Adipocyte (in vitro differentiated cells): ENCODE measurements at regions not wholly inside any gene's neighbourhood (a gene's known extent, or its start where the extent isn't known, plus 50 kb on each side); places are given as distances from the start of the nearest gene placed in this dataset.
A peak's percentile ranks its signal among the peaks of the same experiment; 100 is the strongest.

Source experiments
- DNase-seq: peaks from one replicate; pipeline ENCODE4 v3.0.0-alpha.2; 2015; ENCODE audit warnings: low read depth
- H3K27me3 ChIP-seq: replicated peaks from 2 replicates; pipeline ENCODE4 v1.7.0; 2013; ENCODE audit warnings: mild to moderate bottlenecking, low read length, moderate library complexity; ENCODE audit not compliant: control insufficient read depth, insufficient read depth
- H3K36me3 ChIP-seq: 2 replicates; pipeline ENCODE4 v1.7.0; 2013; ENCODE audit warnings: low read length, mild to moderate bottlenecking, moderate library complexity; ENCODE audit not compliant: control insufficient read depth, insufficient read depth, severe bottlenecking
- H3K4me1 ChIP-seq: 2 replicates; pipeline ENCODE4 v1.7.0; 2013; ENCODE audit warnings: mild to moderate bottlenecking, low read length, moderate library complexity; ENCODE audit not compliant: control insufficient read depth, insufficient read depth
- H3K4me3 ChIP-seq: 2 replicates; pipeline ENCODE4 v1.7.0; 2013; ENCODE audit warnings: mild to moderate bottlenecking, low read length, moderate library complexity
- H3K9ac ChIP-seq: 2 replicates; pipeline ENCODE4 v1.7.0; 2013; ENCODE audit warnings: mild to moderate bottlenecking, low read length, moderate library complexity
- H3K9me3 ChIP-seq: 2 replicates; pipeline ENCODE4 v1.7.0; 2013; ENCODE audit warnings: mild to moderate bottlenecking, low read length, moderate library complexity; ENCODE audit not compliant: control insufficient read depth

GRCh38 chr21:38921511-38922251 lies 116.0 kb downstream of the ETS2 start:
- Histone ChIP-seq H3K36me3 (no peaks in the 10 kb centered on the region), H3K4me3 (no peak overlapping the region)
- DNase-seq: no peak

GRCh38 chr21:38920631-38921398 lies 115.1 kb downstream of the ETS2 start:
- Histone ChIP-seq H3K36me3 (no peaks in the 10 kb centered on the region), H3K4me1 (peaks cover 28% of the 10 kb centered on the region), H3K4me3 (peak overlapping the region; percentile 9), H3K9ac (peak overlapping the region; percentile 35), H3K9me3 (no peaks in the 10 kb centered on the region), H3K27me3 (no peaks in the 10 kb centered on the region)
- DNase-seq: peak; percentile 73

More at GRCh38 chr21:38921511-38922251, 116.0 kb downstream of the ETS2 start:
- no peaks in the 10 kb centered on the region for H3K9me3 ChIP-seq
- peak overlapping the region; percentile 35 for H3K9ac ChIP-seq
- H3K4me1 ChIP-seq: peaks cover 35% of the 10 kb centered on the region
- no peaks in the 10 kb centered on the region for H3K27me3 ChIP-seq

- Histone ChIP-seq H3K9ac (no peak overlapping the region), H3K9me3 (no peaks in the 10 kb centered on the region), H3K27me3 (no peaks in the 10 kb centered on the region), H3K4me1 (peaks cover 20% of the 10 kb centered on the region), H3K4me3 (no peak overlapping the region), H3K36me3 (no peaks in the 10 kb centered on the region)
- no peak for DNase-seq
These were observed 113.0 kb downstream of the ETS2 start for GRCh38 chr21:38918607-38919346.

GRCh38 chr21:38917043-38917774 lies 111.5 kb downstream of the ETS2 start:
- peaks cover 32% of the 10 kb centered on the region for H3K4me1 ChIP-seq
- no peak for DNase-seq
- no peak overlapping the region for H3K4me3 ChIP-seq
- H3K27me3 ChIP-seq: no peaks in the 10 kb centered on the region
- H3K9me3 ChIP-seq: no peaks in the 10 kb centered on the region
- H3K9ac ChIP-seq: no peak overlapping the region
- no peaks in the 10 kb centered on the region for H3K36me3 ChIP-seq

GRCh38 chr21:38916214-38916964 lies 110.7 kb downstream of the ETS2 start:
- no peak for DNase-seq
- Histone ChIP-seq H3K9me3 (no peaks in the 10 kb centered on the region), H3K4me3 (no peak overlapping the region), H3K36me3 (no peaks in the 10 kb centered on the region), H3K9ac (no peak overlapping the region), H3K4me1 (peaks cover 26% of the 10 kb centered on the region), H3K27me3 (peaks cover 5% of the 10 kb centered on the region)

GRCh38 chr21:38915546-38915945 lies 109.8 kb downstream of the ETS2 start:
- H3K4me1 ChIP-seq: peaks cover 18% of the 10 kb centered on the region
- H3K4me3 ChIP-seq: no peak overlapping the region
- H3K9ac ChIP-seq: no peak overlapping the region
- DNase-seq: no peak
- no peaks in the 10 kb centered on the region for H3K36me3 ChIP-seq
- peaks cover 6% of the 10 kb centered on the region for H3K27me3 ChIP-seq
- H3K9me3 ChIP-seq: no peaks in the 10 kb centered on the region

- H3K4me3 ChIP-seq: no peak overlapping the region
- H3K36me3 ChIP-seq: no peaks in the 10 kb centered on the region
- DNase-seq: peak; percentile 27
- H3K27me3 ChIP-seq: peaks cover 6% of the 10 kb centered on the region
- no peak overlapping the region for H3K9ac ChIP-seq
- peaks cover 16% of the 10 kb centered on the region for H3K4me1 ChIP-seq
- no peaks in the 10 kb centered on the region for H3K9me3 ChIP-seq
These were observed 109.0 kb downstream of the ETS2 start for GRCh38 chr21:38914528-38915293.

GRCh38 chr21:38913893-38914527 lies 108.3 kb downstream of the ETS2 start:
- no peak overlapping the region for H3K9ac ChIP-seq
- DNase-seq: no peak
- H3K9me3 ChIP-seq: no peaks in the 10 kb centered on the region
- peaks cover 16% of the 10 kb centered on the region for H3K4me1 ChIP-seq
- H3K27me3 ChIP-seq: peaks cover 6% of the 10 kb centered on the region
- H3K4me3 ChIP-seq: no peak overlapping the region
- no peaks in the 10 kb centered on the region for H3K36me3 ChIP-seq

GRCh38 chr21:38913120-38913892 lies 107.6 kb downstream of the ETS2 start:
- H3K4me3 ChIP-seq: peak overlapping the region; percentile 69

More at GRCh38 chr21:38913120-38913892, 107.6 kb downstream of the ETS2 start:
- Histone ChIP-seq H3K9ac (peak overlapping the region; percentile 50), H3K36me3 (no peaks in the 10 kb centered on the region), H3K4me1 (peaks cover 16% of the 10 kb centered on the region), H3K9me3 (no peaks in the 10 kb centered on the region), H3K27me3 (peaks cover 6% of the 10 kb centered on the region)
- peak; percentile 66 for DNase-seq
